Body of pancreas (tissue), 4 donors: ENCODE measurements at regions not wholly inside any gene's neighbourhood (a gene's known extent, or its start where the extent isn't known, plus 50 kb on each side); places are given as distances from the start of the nearest gene placed in this dataset.

Source experiments
- ATAC-seq: fragments of 150-250 bp; one replicate; pipeline ENCODE4 v1.9.1; 2016
- DNase-seq, 4 donors: peaks; one replicate each; pipeline ENCODE4 v3.0.0-alpha.2; 2019
- H3K27ac ChIP-seq, 4 donors: fragments of 200-600 bp; sonication (generic); 1 replicate in 3 of 4; 2 replicates in 1 of 4; pipeline versions ENCODE4 v1.5.1 to v1.6.1; 2016 to 2019; ENCODE audit warnings: mild to moderate bottlenecking in 1 of 4, mixed read lengths in 1 of 4, moderate library complexity in 1 of 4
- H3K27me3 ChIP-seq, 2 donors: fragments of 200-600 bp; sonication (generic); one replicate each; pipeline ENCODE4 v1.6.0; 2016; ENCODE audit warnings: mild to moderate bottlenecking in 1 of 2
- H3K36me3 ChIP-seq, 2 donors: fragments of 200-600 bp; sonication (generic); replicated peaks in 1 of 2; 2 replicates each; pipeline ENCODE4 v1.5.1; 2016; ENCODE audit warnings: low read depth in 2 of 2; ENCODE audit not compliant: insufficient read depth in 1 of 2
- H3K4me1 ChIP-seq: fragments of 200-600 bp; sonication (generic); one replicate; pipeline ENCODE4 v1.6.0; 2016
- H3K4me3 ChIP-seq, 2 donors: fragments of 200-600 bp; sonication (generic); 1 replicate in 1 of 2; 2 replicates in 1 of 2; pipeline ENCODE4 v1.5.1; 2016 to 2019
- H3K9me3 ChIP-seq, 3 donors: fragments of 200-600 bp; sonication (generic); 1 replicate in 2 of 3; 2 replicates in 1 of 3; pipeline ENCODE4 v1.5.1; 2016
- CTCF ChIP-seq, 7 experiments: fragments of 450-650 bp in 4 of 7; fragments of 200-600 bp in 3 of 7; sonication (generic) in 3 of 7; IDR thresholded peaks; one replicate each; pipeline ENCODE4 v1.5.1; 2016 to 2019; ENCODE audit warnings: antibody characterized with exemption in 7 of 7
- POLR2A ChIP-seq, 3 donors: fragments of 450-650 bp; IDR thresholded peaks; one replicate each; pipeline ENCODE4 v1.6.1; 2016; ENCODE audit warnings: antibody characterized with exemption in 3 of 3, mild to moderate bottlenecking in 2 of 3
- WGBS, 2 donors: methylation state at CpG; one replicate each; pipeline ENCODE4 v1.1.5; 2017; 5-methylcytosine and 5-hydroxymethylcytosine counted together
- intact Hi-C: fragments of 100-400 bp; cut with DNase I; formaldehyde crosslinking; loops from one replicate; pipeline ENCODE4 v1.15.1; 2023

GRCh38 chr7:49422564-49422963, 350.9 kb upstream of the VWC2 start:
- H3K4me1 ChIP-seq = no peaks in the 10 kb centered on the region
- H3K4me3 ChIP-seq = no peak overlapping the region
- no peak overlapping the region for H3K27ac ChIP-seq
- DNase-seq (no peak), ATAC-seq (no peak)
- TF ChIP-seq CTCF (IDR thresholded peaks at IDR 0.05) (no peak), POLR2A (IDR thresholded peaks at IDR 0.05) (no peak)
- no peaks in the 10 kb centered on the region for H3K36me3 ChIP-seq
- H3K9me3 ChIP-seq = no peaks in the 10 kb centered on the region
- intact Hi-C loops = no loop called here
- no peaks in the 10 kb centered on the region for H3K27me3 ChIP-seq

DNA sequence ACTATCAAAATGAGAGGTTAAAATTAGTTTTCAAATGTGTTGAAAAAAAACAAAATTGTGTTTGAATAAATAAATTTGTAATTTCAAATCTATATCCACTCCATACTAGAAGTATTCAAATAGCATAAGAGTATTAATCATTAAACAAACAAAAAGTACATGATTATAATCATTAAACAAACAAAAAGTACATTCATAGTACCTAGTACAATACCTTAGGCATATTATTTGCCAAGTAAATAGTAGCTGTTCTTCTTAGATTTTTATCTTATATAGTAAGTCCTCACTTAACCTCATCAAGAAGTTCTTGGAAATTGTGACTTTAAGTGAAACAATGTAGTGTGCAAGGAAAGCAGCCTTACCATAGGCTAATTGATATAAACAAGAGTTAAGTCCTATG, 349.3 kb upstream of the VWC2 start:
- DNase-seq = no peak
- Histone ChIP-seq H3K4me1 (no peaks in the 10 kb centered on the region), H3K27ac (no peak overlapping the region), H3K9me3 (no peaks in the 10 kb centered on the region), H3K4me3 (no peak overlapping the region), H3K36me3 (no peaks in the 10 kb centered on the region), H3K27me3 (no peaks in the 10 kb centered on the region)
- TF ChIP-seq CTCF (IDR thresholded peaks at IDR 0.05) = no peak
- TF ChIP-seq POLR2A (IDR thresholded peaks at IDR 0.05) = no peak
- intact Hi-C loops = no loop called here
- no peak for ATAC-seq

- no peak for DNase-seq
- intact Hi-C loops = no loop called here
- no peak for ATAC-seq
These were observed 348.1 kb upstream of the VWC2 start for GRCh38 chr7:49425277-49425818.

GRCh38 chr7:49432254-49432653, 341.2 kb upstream of the VWC2 start:
- intact Hi-C loops = no loop called here
- no peak overlapping the region for H3K27ac ChIP-seq
- TF ChIP-seq CTCF (IDR thresholded peaks at IDR 0.05) = no peak
- TF ChIP-seq POLR2A (IDR thresholded peaks at IDR 0.05) = no peak
- H3K4me1 ChIP-seq = no peaks in the 10 kb centered on the region
- no peaks in the 10 kb centered on the region for H3K36me3 ChIP-seq
- no peak for ATAC-seq
- no peaks in the 10 kb centered on the region for H3K27me3 ChIP-seq
- H3K9me3 ChIP-seq = no peaks in the 10 kb centered on the region
- 76 to 81% methylated on average over 4 of the region's 4 CpGs for WGBS, 2 donors
- DNase-seq = no peak
- H3K4me3 ChIP-seq = no peak overlapping the region

More at GRCh38 chr7:49425277-49425818, 348.1 kb upstream of the VWC2 start:
- no peak for TF ChIP-seq POLR2A (IDR thresholded peaks at IDR 0.05)
- Histone ChIP-seq H3K27ac (no peak overlapping the region), H3K9me3 (no peaks in the 10 kb centered on the region), H3K4me1 (no peaks in the 10 kb centered on the region), H3K27me3 (no peaks in the 10 kb centered on the region), H3K36me3 (no peaks in the 10 kb centered on the region), H3K4me3 (no peak overlapping the region)
- WGBS, 2 donors = 38 to 39% methylated on average over 5 of the region's 5 CpGs

- Histone ChIP-seq H3K36me3 (no peaks in the 10 kb centered on the region), H3K4me3 (no peak overlapping the region), H3K4me1 (no peaks in the 10 kb centered on the region), H3K27me3 (no peaks in the 10 kb centered on the region), H3K9me3 (no peaks in the 10 kb centered on the region), H3K27ac (no peak overlapping the region)
- TF ChIP-seq CTCF (IDR thresholded peaks at IDR 0.05) (no peak), POLR2A (IDR thresholded peaks at IDR 0.05) (no peak)
- no peak for ATAC-seq
- intact Hi-C loops = no loop called here
- DNase-seq = no peak
These were observed 339.6 kb upstream of the VWC2 start for GRCh38 chr7:49433794-49434193.
